GM19238 (cell line): ENCODE measurements at regions not wholly inside any gene's neighbourhood (a gene's known extent, or its start where the extent isn't known, plus 50 kb on each side); places are given as distances from the start of the nearest gene placed in this dataset.
A peak's percentile ranks its signal among the peaks of the same experiment; 100 is the strongest.
"Not testable (repeated sequence)": the region's sequence is repeated elsewhere in the genome, so short reads cannot be mapped to it uniquely, and the experiment has no call there.

Experiments used
- DNase-seq: peaks from one replicate; pipeline ENCODE4 v3.0.0; 2011; ENCODE audit warnings: low spot score; ENCODE audit not compliant: insufficient read length

- no peak for DNase-seq
Observed at GRCh38 chr3:153370680-153371079, 208.7 kb downstream of the RAP2B start.

- DNase-seq, result no peak
Observed at GRCh38 chr3:153372326-153372725, 210.3 kb downstream of the RAP2B start.

- no peak for DNase-seq
Observed at GRCh38 chr3:153373606-153374005, 211.6 kb downstream of the RAP2B start.

GRCh38 chr3:153378366-153378765, 216.3 kb downstream of the RAP2B start:
- DNase-seq, result not testable (repeated sequence)

GRCh38 chr3:153379516-153379915, 217.5 kb downstream of the RAP2B start:
- DNase-seq, result no peak

GRCh38 chr3:153385343-153385742, 223.3 kb downstream of the RAP2B start:
- no peak for DNase-seq

- DNase-seq, result no peak
Observed at GRCh38 chr3:153392363-153392762, 230.3 kb downstream of the RAP2B start.

- no peak for DNase-seq
Observed at GRCh38 chr3:153394017-153394416, 232.0 kb downstream of the RAP2B start.

GRCh38 chr3:153396581-153396980, 234.6 kb downstream of the RAP2B start:
- DNase-seq, result no peak

GRCh38 chr3:153397794-153398193, 235.8 kb downstream of the RAP2B start:
- no peak for DNase-seq

- peak; percentile 5 for DNase-seq
Observed at GRCh38 chr3:153399636-153400035, 237.6 kb downstream of the RAP2B start.

- no peak for DNase-seq
Observed at GRCh38 chr3:153400641-153401040, 238.6 kb downstream of the RAP2B start.

- DNase-seq, result no peak
Observed at GRCh38 chr3:153404157-153404556, 242.1 kb downstream of the RAP2B start.

GRCh38 chr3:153405320-153405719, 243.3 kb downstream of the RAP2B start:
- not testable (repeated sequence) for DNase-seq

GRCh38 chr3:153410517-153410916, 248.5 kb downstream of the RAP2B start:
- DNase-seq, result no peak

GRCh38 chr3:153414982-153415381, 253.0 kb downstream of the RAP2B start:
- DNase-seq, result no peak

GRCh38 chr3:153422314-153422713, 260.3 kb downstream of the RAP2B start:
- no peak for DNase-seq

GRCh38 chr3:153423820-153424219, 261.8 kb downstream of the RAP2B start:
- DNase-seq, result not testable (repeated sequence)

GRCh38 chr3:153426344-153426743, 264.3 kb downstream of the RAP2B start:
- no peak for DNase-seq

- no peak for DNase-seq
Observed at GRCh38 chr3:153426803-153427202, 264.8 kb downstream of the RAP2B start.

- DNase-seq, result no peak
Observed at GRCh38 chr3:153429821-153430220, 267.8 kb downstream of the RAP2B start.

GRCh38 chr3:153431076-153431475, 269.1 kb downstream of the RAP2B start:
- no peak for DNase-seq

GRCh38 chr3:153437666-153438065, 275.6 kb downstream of the RAP2B start:
- no peak for DNase-seq

- DNase-seq, result no peak
Observed at GRCh38 chr3:153438271-153438670, 276.2 kb downstream of the RAP2B start.
